ENCODE measurements at regions not wholly inside any gene's neighbourhood (a gene's known extent, or its start where the extent isn't known, plus 50 kb on each side); places are given as distances from the start of the nearest gene placed in this dataset.

DNA sequence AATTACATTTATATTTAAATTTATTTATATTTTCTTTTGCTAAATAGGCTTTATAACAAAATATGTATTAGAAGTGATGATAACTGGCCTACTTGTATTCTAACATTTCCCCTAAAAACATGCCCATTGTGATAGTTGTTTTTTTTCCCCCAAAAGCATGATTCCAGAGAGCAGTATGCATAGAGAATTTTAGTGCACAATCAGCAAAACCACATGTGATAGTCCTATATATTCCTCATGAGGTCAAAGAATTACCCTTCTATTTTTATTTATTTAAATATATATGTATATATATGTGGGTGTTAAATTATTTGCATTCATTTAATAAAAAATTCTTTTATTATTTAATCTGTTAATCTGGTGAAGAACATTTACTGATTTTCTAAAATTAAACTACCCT is 78.2 kb upstream of the TLL1 start:
- intact Hi-C loops (cut with DNase I): no loop called here
- no peak overlapping the region for H3K4me3 ChIP-seq

GRCh38 chr4:165799384-165799815 is 73.6 kb upstream of the TLL1 start:
- Histone ChIP-seq H3K9me3 (no peaks in the 10 kb centered on the region), H3K27ac (no peak overlapping the region), H3K27me3 (no peaks in the 10 kb centered on the region), H3K4me3 (no peak overlapping the region), H3K36me3 (no peaks in the 10 kb centered on the region), H3K4me1 (no peaks in the 10 kb centered on the region)
- no peak for TF ChIP-seq CTCF (IDR thresholded peaks at IDR 0.05)
- intact Hi-C loops (cut with DNase I): no loop called here
- no peak for DNase-seq (ENCODE audit: low spot score in 2 of 2)

More for the DNA sequence above, 78.2 kb upstream of the TLL1 start:
- Histone ChIP-seq H3K27ac (no peak overlapping the region), H3K36me3 (no peaks in the 10 kb centered on the region), H3K9me3 (no peaks in the 10 kb centered on the region), H3K4me1 (no peaks in the 10 kb centered on the region), H3K27me3 (no peaks in the 10 kb centered on the region)
- no peak for DNase-seq (ENCODE audit: low spot score in 2 of 2)
- TF ChIP-seq CTCF (IDR thresholded peaks at IDR 0.05): no peak

DNA sequence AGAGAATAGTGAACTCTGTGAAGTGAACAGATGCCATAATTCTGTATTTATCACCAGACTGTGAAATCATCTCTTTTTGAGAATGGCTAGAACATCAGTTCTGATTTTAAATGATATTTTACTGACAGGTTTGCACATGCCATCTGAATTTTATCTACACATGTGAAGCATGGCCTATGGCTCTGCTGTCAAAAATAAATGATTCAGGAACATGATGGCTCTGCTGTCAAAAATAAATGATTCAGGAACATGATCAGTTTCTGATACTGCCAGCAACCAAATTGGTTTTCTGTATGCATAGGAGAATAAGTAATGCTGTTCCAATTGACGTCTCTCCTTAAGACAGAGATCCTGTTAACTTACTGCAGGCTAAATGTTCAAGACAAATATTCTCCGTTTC is 70.6 kb upstream of the TLL1 start:
- Histone ChIP-seq H3K4me3 (no peak overlapping the region), H3K36me3 (no peaks in the 10 kb centered on the region), H3K27me3 (no peaks in the 10 kb centered on the region), H3K9me3 (no peaks in the 10 kb centered on the region), H3K27ac (no peak overlapping the region), H3K4me1 (no peaks in the 10 kb centered on the region)
- intact Hi-C loops (cut with DNase I): no loop called here
- DNase-seq (ENCODE audit: low spot score in 2 of 2): no peak
- no peak for TF ChIP-seq CTCF (IDR thresholded peaks at IDR 0.05)

DNA sequence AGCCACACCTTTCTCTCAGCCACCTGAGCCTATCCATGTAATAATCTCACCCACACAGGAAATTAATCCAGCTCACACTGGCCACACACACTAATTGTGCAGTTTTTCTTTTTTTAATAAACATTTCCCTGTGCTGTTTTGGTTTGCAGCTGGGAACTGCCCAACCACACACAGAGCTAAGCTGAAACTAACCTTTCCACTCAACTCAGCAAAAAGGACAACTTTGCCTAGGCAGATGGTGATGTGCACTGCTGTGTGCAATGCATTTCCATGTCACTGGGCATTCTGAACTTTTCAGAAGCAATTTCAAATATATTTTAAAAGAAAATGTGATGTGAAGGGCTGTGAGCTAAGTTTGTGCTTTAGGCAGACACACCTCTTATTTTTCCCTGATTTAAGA is 70.0 kb upstream of the TLL1 start:
- Histone ChIP-seq H3K27ac (no peak overlapping the region), H3K4me1 (no peaks in the 10 kb centered on the region), H3K4me3 (no peak overlapping the region), H3K27me3 (no peaks in the 10 kb centered on the region), H3K36me3 (no peaks in the 10 kb centered on the region), H3K9me3 (no peaks in the 10 kb centered on the region)
- no peak for DNase-seq (ENCODE audit: low spot score in 2 of 2)
- intact Hi-C loops (cut with DNase I): no loop called here
- TF ChIP-seq CTCF (IDR thresholded peaks at IDR 0.05): no peak

DNA sequence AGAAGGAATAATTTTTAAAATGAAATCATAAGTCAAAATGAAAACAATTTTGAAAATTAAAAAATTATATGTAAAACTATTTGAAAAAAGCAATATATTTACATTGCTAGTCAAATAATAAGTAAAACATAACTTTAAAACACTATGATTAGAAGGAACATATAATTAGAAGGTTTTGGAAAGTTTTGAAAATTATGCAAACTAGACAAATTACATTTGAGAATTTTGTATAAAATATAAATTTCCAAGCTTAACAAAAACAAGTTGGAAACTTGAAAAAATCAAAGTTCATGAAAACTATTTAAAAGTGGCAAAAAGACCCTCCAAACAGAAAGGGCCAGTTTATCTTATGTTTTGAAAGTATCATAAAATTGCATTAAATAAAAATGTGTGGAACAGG is 67.6 kb upstream of the TLL1 start:
- no peak for TF ChIP-seq CTCF (IDR thresholded peaks at IDR 0.05)
- DNase-seq (ENCODE audit: low spot score in 2 of 2): no peak
- intact Hi-C loops (cut with DNase I): no loop called here
- Histone ChIP-seq H3K9me3 (no peaks in the 10 kb centered on the region), H3K27ac (no peak overlapping the region), H3K4me1 (no peaks in the 10 kb centered on the region), H3K36me3 (no peaks in the 10 kb centered on the region), H3K4me3 (no peak overlapping the region), H3K27me3 (no peaks in the 10 kb centered on the region)

DNA sequence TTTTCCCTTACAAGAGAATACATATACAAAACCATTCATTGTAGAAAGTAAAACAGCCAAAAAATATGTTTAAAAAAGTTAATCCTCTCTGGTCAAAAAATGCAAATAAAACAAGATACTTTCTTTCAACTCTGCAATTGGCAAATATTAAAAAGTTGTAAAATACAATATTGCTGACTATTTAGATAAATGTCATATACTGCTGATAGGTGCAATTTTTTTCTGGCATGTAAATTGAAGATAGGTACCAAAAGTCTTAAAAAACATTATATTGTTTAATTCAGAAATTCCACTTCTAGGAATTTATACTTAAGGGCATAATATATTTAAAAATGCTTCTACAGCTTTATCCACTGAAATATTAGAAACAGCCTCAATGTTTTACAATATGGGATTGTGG is 66.4 kb upstream of the TLL1 start:
- Histone ChIP-seq H3K27ac (no peak overlapping the region), H3K9me3 (no peaks in the 10 kb centered on the region), H3K36me3 (no peaks in the 10 kb centered on the region), H3K4me3 (no peak overlapping the region), H3K4me1 (no peaks in the 10 kb centered on the region), H3K27me3 (no peaks in the 10 kb centered on the region)
- DNase-seq (ENCODE audit: low spot score in 2 of 2): no peak
- no peak for TF ChIP-seq CTCF (IDR thresholded peaks at IDR 0.05)
- intact Hi-C loops (cut with DNase I): no loop called here

All from ascending aorta (tissue), 2 donors.